Testis (tissue), 2 donors: ENCODE measurements at regions not wholly inside any gene's neighbourhood (a gene's known extent, or its start where the extent isn't known, plus 50 kb on each side); places are given as distances from the start of the nearest gene placed in this dataset.
A peak's percentile ranks its signal among the peaks of the same experiment; 100 is the strongest.

Experiments
- DNase-seq: peaks from one replicate; pipeline ENCODE4 v3.0.0-alpha.2; 2019
- H3K27ac ChIP-seq, 2 donors: fragments of 200-600 bp; sonication (generic); one replicate each; pipeline ENCODE4 v1.5.1; 2019
- H3K27me3 ChIP-seq: fragments of 200-600 bp; sonication (generic); one replicate; pipeline ENCODE4 v1.5.1; 2019
- H3K36me3 ChIP-seq: fragments of 200-600 bp; sonication (generic); one replicate; pipeline ENCODE4 v1.5.1; 2017; ENCODE audit warnings: low read depth; ENCODE audit errors: missing control alignments
- H3K4me1 ChIP-seq: fragments of 200-600 bp; sonication (generic); one replicate; pipeline ENCODE4 v1.5.1; 2019
- H3K4me3 ChIP-seq, 2 donors: fragments of 200-600 bp; sonication (generic); one replicate each; pipeline ENCODE4 v1.5.1; 2017 to 2019
- H3K9me3 ChIP-seq: fragments of 200-600 bp; sonication (generic); one replicate; pipeline ENCODE4 v1.5.1; 2017
- POLR2A ChIP-seq: fragments of 450-650 bp; IDR thresholded peaks from one replicate; pipeline ENCODE4 v1.6.1; 2017; ENCODE audit warnings: antibody characterized with exemption, mild to moderate bottlenecking, moderate library complexity
- WGBS, 2 donors: methylation state at CpG; one replicate each; pipeline ENCODE4 v1.1.5; 2018; 5-methylcytosine and 5-hydroxymethylcytosine counted together
- intact Hi-C: fragments of 100-400 bp; cut with DNase I; formaldehyde crosslinking; loops from one replicate; pipeline ENCODE4 v1.15.1; 2023; ENCODE audit warnings: low total_unique reads
- TF ChIP-seq, protein P1 (sequence below), 3 experiments: fragments of 450-650 bp in 2 of 3; fragments of 200-600 bp in 1 of 3; sonication (generic) in 1 of 3; IDR thresholded peaks; one replicate each; pipeline ENCODE4 v1.5.1; 2016 to 2019; ENCODE audit warnings: antibody characterized with exemption in 3 of 3, mild to moderate bottlenecking in 2 of 3, moderate library complexity in 1 of 3

DNA sequence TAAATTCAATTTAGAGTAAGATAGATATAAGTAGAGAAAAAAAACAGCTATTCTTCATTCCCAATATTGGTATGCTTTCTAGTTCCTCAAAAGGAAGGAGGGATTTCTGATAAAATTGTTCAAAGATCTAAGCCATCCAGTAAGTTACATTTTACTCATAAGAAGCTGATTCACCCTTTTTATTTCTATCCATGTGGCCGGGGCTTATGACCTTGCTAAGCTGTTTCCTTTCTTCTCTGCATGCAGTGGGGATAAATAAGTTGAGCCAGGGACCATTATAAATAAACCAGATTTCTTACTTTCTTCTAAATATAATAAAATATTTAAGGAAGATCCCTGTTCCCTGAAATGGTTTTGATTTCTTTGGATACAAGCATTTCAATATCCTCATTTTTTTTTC, 502.3 kb downstream of the PDHA2 start:
- 33 to 61% methylated on average over 1 of the region's 1 CpG for WGBS, 2 donors
- no peak for TF ChIP-seq POLR2A
- TF ChIP-seq, protein P1, sequence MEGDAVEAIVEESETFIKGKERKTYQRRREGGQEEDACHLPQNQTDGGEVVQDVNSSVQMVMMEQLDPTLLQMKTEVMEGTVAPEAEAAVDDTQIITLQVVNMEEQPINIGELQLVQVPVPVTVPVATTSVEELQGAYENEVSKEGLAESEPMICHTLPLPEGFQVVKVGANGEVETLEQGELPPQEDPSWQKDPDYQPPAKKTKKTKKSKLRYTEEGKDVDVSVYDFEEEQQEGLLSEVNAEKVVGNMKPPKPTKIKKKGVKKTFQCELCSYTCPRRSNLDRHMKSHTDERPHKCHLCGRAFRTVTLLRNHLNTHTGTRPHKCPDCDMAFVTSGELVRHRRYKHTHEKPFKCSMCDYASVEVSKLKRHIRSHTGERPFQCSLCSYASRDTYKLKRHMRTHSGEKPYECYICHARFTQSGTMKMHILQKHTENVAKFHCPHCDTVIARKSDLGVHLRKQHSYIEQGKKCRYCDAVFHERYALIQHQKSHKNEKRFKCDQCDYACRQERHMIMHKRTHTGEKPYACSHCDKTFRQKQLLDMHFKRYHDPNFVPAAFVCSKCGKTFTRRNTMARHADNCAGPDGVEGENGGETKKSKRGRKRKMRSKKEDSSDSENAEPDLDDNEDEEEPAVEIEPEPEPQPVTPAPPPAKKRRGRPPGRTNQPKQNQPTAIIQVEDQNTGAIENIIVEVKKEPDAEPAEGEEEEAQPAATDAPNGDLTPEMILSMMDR (IDR thresholded peaks at IDR 0.05) = no peak
- no peaks in the 10 kb centered on the region for H3K27me3 ChIP-seq
- no peak overlapping the region for H3K4me3 ChIP-seq
- no peaks in the 10 kb centered on the region for H3K36me3 ChIP-seq
- H3K27ac ChIP-seq = no peak overlapping the region
- intact Hi-C loops = no loop called here
- no peak for DNase-seq
- H3K4me1 ChIP-seq = no peaks in the 10 kb centered on the region
- H3K9me3 ChIP-seq = no peaks in the 10 kb centered on the region

DNA sequence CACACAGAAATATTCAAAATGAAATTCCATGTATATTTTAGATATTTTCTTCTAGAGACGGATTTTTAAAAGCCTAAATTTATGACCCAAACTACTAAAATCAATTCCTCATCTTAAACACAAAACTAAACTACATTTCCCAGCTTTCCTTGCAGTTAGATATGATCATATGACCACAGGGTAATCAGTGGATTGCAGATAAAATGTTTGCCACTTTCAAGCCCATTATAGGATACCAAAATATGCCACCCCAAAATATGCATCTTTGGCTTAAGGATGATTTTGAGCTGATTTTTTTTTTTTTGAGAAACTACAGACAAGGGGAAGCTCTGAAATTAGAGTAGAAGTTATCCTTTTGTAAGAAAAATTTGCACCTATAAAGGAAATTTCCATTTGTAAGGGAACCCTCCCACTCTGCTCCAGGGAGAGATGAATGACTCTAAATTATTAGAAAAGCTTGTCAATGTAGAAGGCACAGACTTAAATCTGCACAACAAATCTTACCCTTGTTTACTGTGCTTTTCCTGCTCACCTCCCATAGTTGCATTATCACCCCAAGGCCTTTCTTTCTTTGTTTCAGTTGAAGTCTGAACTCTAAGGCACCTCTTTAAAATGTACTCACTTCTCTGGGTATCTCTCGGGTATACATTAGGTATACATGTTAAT, 503.0 kb downstream of the PDHA2 start:
- WGBS, 2 donors = 76 to 86% methylated on average over 2 of the region's 2 CpGs
- H3K9me3 ChIP-seq = no peaks in the 10 kb centered on the region
- intact Hi-C loops = no loop called here
- H3K36me3 ChIP-seq = no peaks in the 10 kb centered on the region
- TF ChIP-seq POLR2A = no peak
- H3K27ac ChIP-seq = no peak overlapping the region
- no peaks in the 10 kb centered on the region for H3K27me3 ChIP-seq
- DNase-seq = no peak
- no peaks in the 10 kb centered on the region for H3K4me1 ChIP-seq
- H3K4me3 ChIP-seq = no peak overlapping the region

DNA sequence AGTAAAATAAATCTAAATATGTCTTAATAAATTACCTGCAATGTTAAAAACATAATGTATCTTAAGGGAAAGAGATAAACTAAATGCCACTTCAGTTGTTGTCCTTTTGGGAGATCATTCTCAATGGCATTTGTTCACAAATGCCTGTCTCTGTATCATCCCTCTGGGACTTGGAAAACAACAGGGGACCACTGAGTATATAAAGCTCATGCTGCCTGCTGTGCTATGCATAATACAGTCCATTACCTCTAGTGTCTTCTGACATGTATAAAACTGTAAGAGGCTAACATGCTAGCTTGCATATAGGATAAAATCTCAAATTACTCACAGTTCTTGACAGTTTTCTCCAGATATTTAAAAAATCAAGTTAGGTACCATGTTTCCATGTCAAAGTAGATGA, 503.9 kb downstream of the PDHA2 start:
- intact Hi-C loops = no loop called here
- DNase-seq = no peak

DNA sequence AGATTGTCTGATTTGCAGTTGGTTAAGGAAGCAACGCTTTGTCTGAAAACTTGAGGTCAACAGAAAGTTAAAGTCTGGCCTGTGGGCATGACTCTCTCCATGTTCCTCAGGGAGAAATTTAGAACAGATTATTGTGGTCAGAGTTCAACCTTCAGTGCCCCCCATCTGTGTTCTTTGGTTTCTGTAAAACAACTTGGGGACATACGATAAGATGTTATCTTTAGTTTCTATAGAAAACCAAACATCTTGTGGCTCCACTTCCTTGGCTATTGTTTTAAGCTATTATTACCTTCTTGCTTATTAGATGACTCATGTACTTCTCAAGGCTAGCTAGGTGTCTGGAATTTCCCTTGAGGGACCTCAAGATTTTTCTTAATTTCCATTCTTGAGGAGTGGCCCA, 507.7 kb downstream of the PDHA2 start:
- intact Hi-C loops = no loop called here
- H3K27ac ChIP-seq = no peak overlapping the region
- whole genome bisulfite sequencing, 2 donors = 97% methylated on average over 2 of the region's 2 CpGs

More for the DNA sequence above, 503.9 kb downstream of the PDHA2 start:
- TF ChIP-seq POLR2A = no peak
- TF ChIP-seq, protein P1 (IDR thresholded peaks at IDR 0.05) = no peak
- Histone ChIP-seq H3K27me3 (no peaks in the 10 kb centered on the region), H3K4me1 (no peaks in the 10 kb centered on the region), H3K27ac (no peak overlapping the region), H3K36me3 (no peaks in the 10 kb centered on the region), H3K4me3 (no peak overlapping the region), H3K9me3 (no peaks in the 10 kb centered on the region)

DNA sequence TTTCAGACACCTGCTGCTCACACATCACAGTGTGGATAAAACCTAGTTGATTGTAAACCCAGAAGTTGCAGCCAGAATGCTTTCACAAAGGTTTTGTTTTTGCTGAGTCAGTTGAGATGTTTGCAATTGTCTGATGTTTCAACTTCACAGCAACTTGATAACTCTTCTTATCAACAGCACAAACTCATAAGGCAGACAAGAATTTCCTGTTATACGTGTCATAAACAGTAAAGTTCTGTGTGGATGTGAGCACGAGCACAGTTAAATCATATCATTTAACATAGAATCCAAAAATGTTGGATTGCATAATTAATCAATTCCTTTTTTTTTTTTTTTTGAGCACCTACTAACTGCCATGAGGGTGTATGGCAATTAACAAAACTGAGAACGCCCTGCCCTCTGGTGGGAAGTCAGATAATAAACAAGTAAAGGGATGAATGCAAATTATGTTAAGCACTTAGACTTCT, 512.2 kb downstream of the PDHA2 start:
- Histone ChIP-seq H3K9me3 (no peaks in the 10 kb centered on the region), H3K27ac (no peak overlapping the region), H3K27me3 (no peaks in the 10 kb centered on the region), H3K36me3 (no peaks in the 10 kb centered on the region), H3K4me3 (no peak overlapping the region), H3K4me1 (no peaks in the 10 kb centered on the region)
- peak; percentile 49 for DNase-seq
- TF ChIP-seq POLR2A = no peak
- TF ChIP-seq, protein P1 (IDR thresholded peaks at IDR 0.05) = peak; percentile 20 to 23 (median 21)
- WGBS, 2 donors = 75 to 78% methylated on average over 3 of the region's 3 CpGs
- intact Hi-C loops = no loop called here

More for the DNA sequence above, 507.7 kb downstream of the PDHA2 start:
- no peak for DNase-seq
- H3K27me3 ChIP-seq = no peaks in the 10 kb centered on the region
- no peaks in the 10 kb centered on the region for H3K36me3 ChIP-seq
- TF ChIP-seq, protein P1 (IDR thresholded peaks at IDR 0.05) = no peak
- TF ChIP-seq POLR2A = no peak
- H3K4me3 ChIP-seq = no peak overlapping the region
- no peaks in the 10 kb centered on the region for H3K4me1 ChIP-seq
- H3K9me3 ChIP-seq = no peaks in the 10 kb centered on the region
